ENCODE measurements at regions not wholly inside any gene's neighbourhood (a gene's known extent, or its start where the extent isn't known, plus 50 kb on each side); places are given as distances from the start of the nearest gene placed in this dataset.

DNA sequence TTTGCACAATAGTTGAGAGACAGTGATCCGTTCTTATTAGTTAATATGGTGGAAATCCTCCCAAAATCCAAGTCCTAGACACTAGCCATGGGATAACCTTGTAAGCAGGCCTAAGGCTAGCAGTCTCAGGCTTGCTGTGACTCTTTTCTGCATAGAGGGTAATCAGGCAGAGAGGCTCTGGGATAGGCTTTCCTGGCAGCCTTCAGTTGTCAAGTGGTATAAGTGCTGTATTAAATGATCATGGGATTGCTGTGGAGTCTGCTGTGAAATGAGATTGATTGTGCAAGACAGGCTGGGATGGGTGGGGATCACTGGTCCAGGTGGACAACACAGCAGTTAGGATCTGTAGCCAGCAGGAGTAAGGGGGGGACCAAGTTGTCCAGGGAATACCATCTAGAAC lies 416.4 kb downstream of the TLE4 start:
- Histone ChIP-seq H3K4me3 (no peak overlapping the region), H3K27me3 (no peaks in the 10 kb centered on the region), H3K9me3 (no peaks in the 10 kb centered on the region), H3K36me3 (no peaks in the 10 kb centered on the region), H3K4me1 (peaks cover 0 to 16% (median 1%) of the 10 kb centered on the region in 12 donors), H3K27ac (no peak overlapping the region)
- DNase-seq (no peak), ATAC-seq (no peak)
- 90 to 100% (median 98%) methylated on average over 1 of the region's 1 CpG for WGBS, 4 donors
- intact Hi-C loops (cut with DNase I) = no loop called here
- TF ChIP-seq POLR2A (IDR thresholded peaks at IDR 0.05) = no peak

DNA sequence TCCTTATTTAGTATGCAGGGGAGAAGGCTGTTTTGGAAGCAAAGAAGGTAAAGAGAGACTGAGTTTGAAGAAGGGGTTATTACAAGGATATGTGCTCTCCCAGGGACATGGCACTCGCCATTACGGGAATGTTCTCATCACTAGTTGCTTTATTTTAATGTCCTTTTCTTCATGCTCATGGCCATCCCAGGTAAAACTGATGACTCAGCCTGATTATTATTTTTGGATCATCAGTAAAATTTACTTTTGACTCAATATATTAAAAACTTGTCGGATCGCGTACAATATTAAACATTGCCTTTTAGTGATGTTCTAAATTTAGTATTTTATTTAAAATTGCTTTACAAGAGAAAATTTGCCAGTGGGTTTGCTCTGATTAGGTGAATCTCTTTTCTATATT lies 414.7 kb downstream of the TLE4 start:
- intact Hi-C loops (cut with DNase I) = no loop called here
- Histone ChIP-seq H3K4me1 (peaks cover 0 to 16% (median 1%) of the 10 kb centered on the region in 12 donors), H3K36me3 (no peaks in the 10 kb centered on the region), H3K9me3 (no peaks in the 10 kb centered on the region), H3K27me3 (no peaks in the 10 kb centered on the region), H3K27ac (no peak overlapping the region), H3K4me3 (no peak overlapping the region)
- TF ChIP-seq, protein P1, sequence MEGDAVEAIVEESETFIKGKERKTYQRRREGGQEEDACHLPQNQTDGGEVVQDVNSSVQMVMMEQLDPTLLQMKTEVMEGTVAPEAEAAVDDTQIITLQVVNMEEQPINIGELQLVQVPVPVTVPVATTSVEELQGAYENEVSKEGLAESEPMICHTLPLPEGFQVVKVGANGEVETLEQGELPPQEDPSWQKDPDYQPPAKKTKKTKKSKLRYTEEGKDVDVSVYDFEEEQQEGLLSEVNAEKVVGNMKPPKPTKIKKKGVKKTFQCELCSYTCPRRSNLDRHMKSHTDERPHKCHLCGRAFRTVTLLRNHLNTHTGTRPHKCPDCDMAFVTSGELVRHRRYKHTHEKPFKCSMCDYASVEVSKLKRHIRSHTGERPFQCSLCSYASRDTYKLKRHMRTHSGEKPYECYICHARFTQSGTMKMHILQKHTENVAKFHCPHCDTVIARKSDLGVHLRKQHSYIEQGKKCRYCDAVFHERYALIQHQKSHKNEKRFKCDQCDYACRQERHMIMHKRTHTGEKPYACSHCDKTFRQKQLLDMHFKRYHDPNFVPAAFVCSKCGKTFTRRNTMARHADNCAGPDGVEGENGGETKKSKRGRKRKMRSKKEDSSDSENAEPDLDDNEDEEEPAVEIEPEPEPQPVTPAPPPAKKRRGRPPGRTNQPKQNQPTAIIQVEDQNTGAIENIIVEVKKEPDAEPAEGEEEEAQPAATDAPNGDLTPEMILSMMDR (IDR thresholded peaks at IDR 0.05) = no peak
- DNase-seq (no peak), ATAC-seq (no peak)
- 93 to 96% (median 95%) methylated on average over 5 of the region's 5 CpGs for WGBS, 4 donors

DNA sequence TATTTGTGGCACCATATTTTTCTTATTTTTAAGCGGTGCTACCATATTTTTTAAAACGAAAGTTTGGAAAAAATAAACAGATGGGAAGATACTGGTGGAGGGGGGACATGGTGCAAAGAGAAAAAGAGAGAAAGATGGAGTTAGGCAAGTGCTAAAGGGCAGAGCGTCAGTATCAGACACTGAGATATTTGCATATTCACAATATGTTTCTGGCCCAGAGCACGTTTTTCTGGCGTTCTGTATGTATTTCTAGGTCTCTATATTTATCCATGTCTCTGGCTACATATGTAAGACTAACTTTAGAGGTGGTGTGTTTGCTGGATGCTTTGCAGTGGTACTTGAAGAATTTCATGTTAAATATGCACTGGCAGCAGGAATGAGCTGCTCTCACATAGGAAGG lies 414.0 kb downstream of the TLE4 start:
- no peak overlapping the region for H3K27ac ChIP-seq

DNA sequence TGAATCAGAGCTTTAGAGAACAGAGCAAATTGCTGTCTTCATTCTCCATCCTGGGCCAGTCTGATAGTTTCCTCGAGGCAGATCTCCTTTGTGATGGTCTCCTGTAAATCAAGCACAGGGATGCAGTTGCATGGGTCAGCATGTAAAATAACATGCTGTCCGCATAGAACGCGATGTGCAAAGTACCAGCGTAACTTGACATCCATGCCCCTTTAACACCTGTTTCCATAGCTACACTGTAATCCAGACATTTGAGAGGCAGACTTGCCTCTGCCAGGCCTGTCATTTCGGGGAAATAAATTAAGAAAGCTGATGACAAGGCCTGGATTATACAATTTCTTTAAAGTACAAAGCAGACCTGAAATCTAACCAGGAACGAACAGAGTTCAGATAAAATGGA lies 413.5 kb downstream of the TLE4 start:
- Histone ChIP-seq H3K27me3 (no peaks in the 10 kb centered on the region), H3K9me3 (no peaks in the 10 kb centered on the region), H3K4me3 (no peak overlapping the region), H3K27ac (no peak overlapping the region), H3K4me1 (peaks cover 0 to 8% (median 0%) of the 10 kb centered on the region in 12 donors), H3K36me3 (no peaks in the 10 kb centered on the region)
- intact Hi-C loops (cut with DNase I) = no loop called here
- WGBS, 4 donors = 93 to 95% (median 94%) methylated on average over 7 of the region's 7 CpGs
- DNase-seq (no peak), ATAC-seq (no peak)
- no peak for TF ChIP-seq POLR2A (IDR thresholded peaks at IDR 0.05)
- TF ChIP-seq, protein P1 (IDR thresholded peaks at IDR 0.05) = no peak

More for the DNA sequence above, 414.0 kb downstream of the TLE4 start:
- H3K4me3 ChIP-seq = no peak overlapping the region
- H3K36me3 ChIP-seq = no peaks in the 10 kb centered on the region
- intact Hi-C loops (cut with DNase I) = no loop called here
- H3K9me3 ChIP-seq = no peaks in the 10 kb centered on the region
- ATAC-seq (no peak), DNase-seq (no peak)
- H3K4me1 ChIP-seq = peaks cover 0 to 12% (median 0%) of the 10 kb centered on the region in 12 donors
- WGBS, 4 donors = 68 to 77% (median 71%) methylated on average over 5 of the region's 5 CpGs
- no peaks in the 10 kb centered on the region for H3K27me3 ChIP-seq
- TF ChIP-seq POLR2A (IDR thresholded peaks at IDR 0.05) = no peak
- TF ChIP-seq, protein P1 (IDR thresholded peaks at IDR 0.05) = no peak

DNA sequence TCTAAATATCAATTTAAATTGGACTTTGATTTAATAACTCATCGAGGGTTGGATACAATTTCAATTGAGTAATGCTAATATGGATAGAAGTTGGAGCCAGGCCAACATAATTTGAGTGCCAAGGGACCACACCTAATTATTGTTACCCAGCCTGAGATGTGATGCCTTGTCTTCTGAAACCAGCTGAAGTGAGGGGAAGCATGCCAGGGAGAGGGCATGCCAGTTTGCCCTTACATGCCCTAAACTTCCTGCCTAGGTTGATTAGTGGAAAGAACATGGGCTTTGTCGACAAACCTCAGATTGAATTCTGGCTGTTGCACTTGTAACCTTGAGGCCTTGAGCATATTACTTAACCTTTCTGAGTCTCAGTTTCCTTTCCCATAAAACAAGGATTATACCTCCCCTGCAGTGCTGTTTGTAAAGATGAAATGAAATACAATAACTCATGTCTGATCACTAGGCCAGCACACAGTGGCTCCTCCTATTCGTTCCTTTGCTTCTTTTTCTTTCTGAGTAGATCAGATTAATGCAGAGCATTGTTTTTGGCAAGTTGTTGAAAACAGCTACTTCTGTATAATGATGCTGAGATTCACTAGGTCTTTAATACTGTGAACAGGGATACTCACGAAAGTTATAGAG lies 412.8 kb downstream of the TLE4 start:
- ATAC-seq = no peak
- no peak overlapping the region for H3K27ac ChIP-seq

More for the DNA sequence above, 412.8 kb downstream of the TLE4 start:
- H3K4me1 ChIP-seq = peaks cover 0 to 8% (median 0%) of the 10 kb centered on the region in 12 donors
- DNase-seq = no peak
- intact Hi-C loops (cut with DNase I) = no loop called here
- no peak overlapping the region for H3K4me3 ChIP-seq
- H3K36me3 ChIP-seq = no peaks in the 10 kb centered on the region
- no peaks in the 10 kb centered on the region for H3K9me3 ChIP-seq
- WGBS, 4 donors = 52 to 64% (median 57%) methylated on average over 4 of the region's 4 CpGs
- TF ChIP-seq, protein P1 (IDR thresholded peaks at IDR 0.05) = no peak
- TF ChIP-seq POLR2A (IDR thresholded peaks at IDR 0.05) = no peak
- peaks cover 0 to under 1% (median 0%) of the 10 kb centered on the region in 9 donors for H3K27me3 ChIP-seq
